GM21515 (cell line): ENCODE measurements at regions not wholly inside any gene's neighbourhood (a gene's known extent, or its start where the extent isn't known, plus 50 kb on each side); places are given as distances from the start of the nearest gene placed in this dataset.

Experiments
- ATAC-seq: cut with Tn5 transposase; IDR thresholded peaks from one replicate; pipeline ENCODE4 v1.9.1; 2021; ENCODE audit not compliant: unreplicated experiment

- ATAC-seq: no peak
Measured at GRCh38 chr11:127568891-127569290, 568.3 kb upstream of the KIRREL3 start.

DNA sequence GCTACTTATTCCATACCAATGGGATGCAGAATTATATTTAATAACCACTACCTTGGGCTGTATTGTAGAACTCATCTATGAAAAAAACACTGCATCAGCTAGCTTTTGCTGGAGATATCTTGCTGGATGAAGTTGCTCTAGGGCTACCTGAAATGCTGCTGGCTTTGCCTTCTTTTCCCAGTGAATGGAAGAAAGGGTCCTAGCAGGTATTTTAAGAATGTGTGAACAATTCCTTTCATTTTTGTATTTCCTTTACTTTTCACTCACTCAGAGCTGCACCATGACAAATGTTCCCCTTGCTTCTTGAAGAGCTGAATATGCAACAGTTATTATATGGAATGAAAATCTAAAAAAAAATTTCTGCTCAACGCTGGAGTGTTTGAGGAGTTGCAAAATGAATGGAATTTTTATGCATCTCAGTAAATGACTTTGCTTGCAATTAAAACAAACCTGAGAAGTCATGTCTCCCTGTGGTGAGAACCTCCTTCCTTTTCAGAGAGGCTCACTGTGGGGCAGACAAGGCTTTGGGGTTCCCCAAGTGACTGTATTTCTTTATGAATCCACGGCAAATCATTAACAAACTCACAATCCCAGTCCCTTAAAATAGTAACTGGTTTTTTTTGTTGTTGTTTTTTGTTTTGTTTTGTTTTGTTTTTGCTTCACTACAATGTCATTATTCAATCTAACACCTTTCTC lies 566.8 kb upstream of the KIRREL3 start:
- ATAC-seq: no peak

DNA sequence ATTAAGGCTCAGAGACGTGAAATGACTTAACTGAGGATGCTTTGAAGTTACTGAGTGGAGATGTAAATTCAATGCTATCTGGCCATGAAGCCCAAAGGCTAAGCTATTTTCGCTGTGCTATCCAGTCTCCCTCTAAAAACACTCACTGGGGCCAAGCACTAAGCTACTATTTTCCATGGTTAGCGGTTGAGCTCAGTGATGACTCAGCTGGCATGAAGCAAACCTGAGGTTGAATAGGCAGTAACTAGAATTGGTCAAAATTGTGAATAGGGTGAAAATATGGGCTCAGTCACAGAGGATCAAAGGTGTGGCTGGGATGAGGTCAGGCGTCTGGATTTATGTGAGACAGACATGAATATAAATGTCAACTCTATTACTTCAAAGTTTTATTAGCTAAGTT lies 564.2 kb upstream of the KIRREL3 start:
- ATAC-seq: no peak

GRCh38 chr11:127559978-127560377 lies 559.4 kb upstream of the KIRREL3 start:
- ATAC-seq: no peak

DNA sequence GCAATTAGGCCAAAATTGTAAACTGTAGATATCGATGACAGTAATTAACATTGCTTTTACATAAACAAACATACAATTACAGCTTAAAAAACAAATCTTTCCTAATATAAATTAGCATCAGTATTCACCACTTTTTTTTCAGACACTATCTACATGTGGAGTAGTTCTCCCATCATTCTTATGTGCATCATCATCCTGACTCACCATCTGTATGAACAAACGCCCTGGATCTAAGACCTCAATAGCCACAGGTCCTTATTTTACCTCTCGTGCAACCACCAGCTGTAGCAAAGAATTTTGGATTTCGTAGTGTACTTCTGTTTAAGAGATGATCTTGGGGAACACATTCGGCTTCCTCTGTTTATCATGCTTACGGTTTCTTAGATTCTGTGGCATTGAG lies 551.9 kb upstream of the KIRREL3 start:
- no peak for ATAC-seq

- ATAC-seq: no peak
Measured at GRCh38 chr11:127531167-127531566, 530.6 kb upstream of the KIRREL3 start.

DNA sequence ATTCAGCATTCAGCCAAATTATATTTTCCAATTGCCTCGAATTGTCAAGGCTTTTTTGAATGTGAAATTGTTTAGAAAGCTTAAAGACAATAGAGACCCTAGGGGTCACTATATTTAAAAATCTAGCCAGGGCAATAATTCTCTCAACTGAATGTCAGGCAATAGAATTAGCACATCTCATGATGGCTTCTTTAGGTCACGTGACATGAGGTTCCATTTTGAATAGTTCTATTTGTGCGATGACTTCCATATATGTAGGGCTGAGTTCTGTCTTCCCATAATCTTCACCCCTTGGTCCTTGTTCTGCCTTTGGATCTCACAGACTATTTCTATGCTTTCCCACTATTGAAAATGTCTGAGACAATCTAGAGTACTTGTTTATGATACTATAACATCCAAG lies 527.7 kb upstream of the KIRREL3 start:
- no peak for ATAC-seq

GRCh38 chr11:127524618-127525017 lies 524.0 kb upstream of the KIRREL3 start:
- ATAC-seq: no peak

DNA sequence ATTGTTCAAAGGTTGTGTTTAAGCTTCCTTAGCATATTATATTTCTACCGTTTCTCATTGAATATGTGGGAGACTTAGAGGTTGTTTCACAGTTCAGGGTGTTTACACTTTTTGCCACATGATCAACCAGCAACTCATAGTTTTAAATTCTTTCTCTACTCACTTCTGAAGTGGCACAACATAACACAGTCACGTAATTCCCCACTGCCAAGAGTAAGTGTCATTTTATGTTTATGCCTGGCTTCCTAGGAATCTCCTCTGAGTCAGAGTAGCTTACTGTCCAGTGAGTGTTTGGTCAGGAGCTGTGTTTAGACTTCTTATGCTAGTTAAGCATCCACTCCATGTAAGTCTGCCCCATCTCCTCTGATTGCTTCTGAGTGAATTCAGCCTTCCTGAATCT lies 520.8 kb upstream of the KIRREL3 start:
- ATAC-seq: no peak

DNA sequence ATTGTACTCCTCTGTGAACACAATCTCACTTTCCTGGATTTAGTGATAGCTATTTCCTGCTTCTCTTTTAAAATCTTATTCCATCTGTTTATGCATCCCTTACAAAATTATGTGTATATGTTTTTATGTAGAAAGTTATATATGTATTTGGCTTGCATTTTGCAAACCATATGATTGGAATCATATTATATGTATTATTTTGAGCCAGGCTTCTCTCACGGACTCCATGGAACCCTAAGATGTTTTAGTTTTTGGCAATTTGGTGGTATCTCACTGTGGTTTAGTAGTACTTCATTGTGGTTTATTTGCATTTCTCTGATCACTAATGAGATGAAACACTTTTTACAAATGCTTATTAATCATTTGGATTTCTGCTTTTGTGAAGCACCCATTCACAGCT lies 507.3 kb upstream of the KIRREL3 start:
- ATAC-seq: no peak

DNA sequence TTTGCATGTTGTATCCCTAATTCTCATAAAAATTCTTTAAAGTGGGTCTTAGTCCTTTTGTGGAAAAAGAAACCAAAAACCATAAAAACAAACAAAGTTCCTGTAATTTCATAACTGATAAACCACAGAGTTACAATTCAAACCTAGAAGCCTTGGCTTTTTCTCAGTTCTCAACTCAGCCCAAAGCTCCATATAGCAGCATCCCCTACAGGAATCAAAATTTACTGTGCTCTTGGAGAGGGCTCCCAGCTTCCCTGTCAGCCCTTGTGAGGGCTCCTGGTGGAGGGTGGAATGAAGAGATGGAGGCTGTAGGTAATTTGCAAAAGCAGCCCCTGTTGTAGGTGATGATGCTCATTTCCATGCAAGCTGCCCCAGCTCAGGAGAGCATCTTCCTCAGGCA lies 506.1 kb upstream of the KIRREL3 start:
- no peak for ATAC-seq

DNA sequence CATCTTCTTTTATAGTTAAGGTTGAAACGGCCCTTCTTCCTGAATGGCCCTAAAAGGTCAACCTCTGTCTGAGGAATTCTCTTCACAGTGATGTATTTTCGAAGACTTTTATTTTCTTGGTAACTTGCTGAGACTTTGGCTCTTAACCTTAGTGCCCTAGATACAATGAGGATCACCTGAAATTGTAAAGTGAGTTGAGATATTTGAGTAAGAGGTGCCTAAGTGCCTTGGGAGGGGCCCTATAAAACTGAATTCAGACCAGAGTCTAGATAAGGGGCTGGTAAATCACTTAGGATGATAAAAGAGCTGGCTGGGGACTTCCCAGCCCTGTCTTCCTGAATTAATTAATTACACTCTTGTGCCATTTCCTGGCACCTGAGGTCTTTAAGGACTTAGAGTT lies 505.6 kb upstream of the KIRREL3 start:
- no peak for ATAC-seq

DNA sequence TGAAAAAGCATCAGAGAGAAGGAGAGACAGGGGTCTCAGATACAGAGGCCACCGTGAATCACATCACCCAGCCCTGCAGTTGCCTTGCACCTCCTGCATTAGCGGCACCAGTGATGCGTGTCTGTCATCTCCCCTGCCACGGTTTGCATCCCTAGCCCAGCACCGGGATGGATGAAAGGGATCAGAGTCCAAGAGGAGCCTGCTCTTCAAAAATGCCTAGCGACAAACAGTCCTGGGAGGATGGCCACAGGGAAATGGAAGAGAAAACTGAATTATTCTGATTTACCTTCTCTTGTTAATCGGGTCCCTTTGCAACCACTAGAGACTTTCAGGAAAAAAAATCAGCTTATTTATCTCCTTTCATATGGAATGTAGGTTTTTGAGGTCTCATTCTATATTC lies 495.6 kb upstream of the KIRREL3 start:
- ATAC-seq: no peak

DNA sequence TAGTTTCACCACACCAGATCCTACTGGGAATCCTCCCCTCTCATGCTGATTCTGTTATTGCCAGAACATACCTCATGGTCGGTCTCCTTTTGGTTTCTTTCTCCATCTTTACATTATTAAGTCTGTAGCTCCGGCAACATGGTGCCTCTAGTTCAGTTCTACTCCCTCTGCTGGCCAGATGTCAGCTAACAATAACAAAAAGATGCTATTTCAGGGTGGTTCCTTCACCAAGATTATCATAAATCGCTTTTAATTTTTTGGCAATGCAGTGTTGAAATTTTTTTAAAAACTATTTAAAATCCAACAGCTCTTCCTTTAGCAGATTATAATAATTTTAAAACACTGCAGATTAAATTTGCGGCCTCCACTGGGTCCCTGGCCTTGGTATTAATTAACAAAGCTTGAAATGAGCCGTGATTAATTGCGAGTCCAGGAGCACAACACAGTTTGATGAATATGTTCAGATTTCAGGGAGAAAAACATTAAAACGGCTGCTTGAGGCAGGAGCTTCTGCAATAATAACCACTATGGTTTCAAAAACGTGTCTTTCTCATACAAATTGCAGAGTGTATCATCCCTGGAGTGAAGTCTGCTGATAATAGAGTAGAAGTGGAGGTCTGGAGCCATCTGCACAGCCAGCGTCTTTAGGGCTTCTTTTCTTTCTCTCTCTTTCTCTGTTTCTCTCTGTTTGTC lies 492.9 kb upstream of the KIRREL3 start:
- no peak for ATAC-seq

DNA sequence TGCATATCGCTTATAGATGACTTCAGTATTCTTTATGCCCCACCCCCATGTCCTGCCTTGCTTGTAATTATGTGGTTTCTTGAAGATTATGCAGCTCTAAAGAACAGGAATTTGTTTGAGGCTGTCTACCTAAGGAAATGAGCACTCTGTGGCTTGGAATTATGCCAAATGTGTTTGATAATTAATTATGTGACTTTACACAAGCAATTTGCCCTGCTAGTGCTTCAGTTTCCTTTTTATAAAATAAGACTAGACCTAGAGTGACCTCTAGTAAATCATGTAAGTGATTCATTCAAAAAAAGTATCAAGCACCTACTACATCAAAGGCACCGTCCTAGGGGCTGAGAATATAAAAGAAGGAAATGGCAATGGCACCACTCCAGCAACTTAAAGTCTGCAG lies 491.5 kb upstream of the KIRREL3 start:
- no peak for ATAC-seq

GRCh38 chr11:127491589-127491988 lies 491.0 kb upstream of the KIRREL3 start:
- ATAC-seq: no peak

GRCh38 chr11:127490896-127491295 lies 490.3 kb upstream of the KIRREL3 start:
- no peak for ATAC-seq

DNA sequence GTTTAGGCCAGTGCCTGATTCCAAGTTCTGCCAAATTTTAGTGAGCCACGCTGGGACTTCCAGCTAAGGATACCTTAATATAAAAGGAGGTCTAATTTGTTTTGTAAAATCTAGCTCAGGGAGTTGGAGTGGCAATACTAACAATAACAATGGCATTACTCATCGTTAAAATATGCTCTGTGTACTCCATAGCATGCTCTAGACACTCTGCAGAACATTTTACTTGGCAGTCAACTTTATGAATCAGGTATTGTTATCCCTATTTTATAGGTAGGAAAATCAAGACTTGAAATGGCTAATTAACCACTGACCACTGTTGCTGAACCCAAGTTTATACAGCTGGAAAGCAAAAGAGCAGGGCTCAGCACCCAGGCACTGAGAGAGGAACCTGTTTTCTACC lies 485.0 kb upstream of the KIRREL3 start:
- ATAC-seq: no peak

DNA sequence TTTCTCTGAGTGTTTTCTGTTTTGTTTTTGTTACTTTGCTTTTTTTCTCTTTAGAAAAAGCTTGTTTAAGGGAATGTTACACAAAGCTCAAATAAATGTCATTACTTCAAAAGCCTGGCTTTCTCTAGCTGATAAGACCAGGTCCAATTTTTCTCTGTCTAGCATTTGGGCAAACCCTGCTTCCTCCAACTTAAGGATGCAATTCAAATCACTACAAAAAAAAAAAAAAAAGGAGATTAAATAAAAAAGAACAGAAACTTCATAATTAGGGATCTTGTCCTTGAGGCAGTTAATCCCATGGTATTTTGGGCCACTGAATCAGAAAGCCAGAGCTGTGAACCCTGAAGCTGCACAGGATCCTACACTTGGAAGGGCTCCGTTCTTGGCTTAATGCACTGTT lies 480.8 kb upstream of the KIRREL3 start:
- ATAC-seq: no peak

DNA sequence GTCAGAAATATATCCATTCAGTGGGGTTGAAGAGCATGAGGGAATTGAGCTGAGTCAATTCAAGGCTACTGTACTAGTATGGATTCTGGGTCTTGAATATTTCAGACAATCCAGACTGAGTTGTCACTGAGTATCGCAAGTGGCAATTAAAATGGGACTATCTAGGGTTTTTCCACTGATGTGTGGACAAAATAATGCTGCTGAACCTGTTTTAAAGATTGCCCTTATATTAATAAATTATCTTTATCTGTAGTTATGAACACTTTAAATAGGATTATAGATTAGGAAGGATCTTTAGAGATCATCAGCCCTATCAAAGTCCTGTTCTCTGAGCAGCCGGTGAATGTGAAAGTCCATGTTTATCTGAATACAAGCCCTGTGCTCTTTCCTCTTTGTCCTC lies 478.3 kb upstream of the KIRREL3 start:
- ATAC-seq: no peak

DNA sequence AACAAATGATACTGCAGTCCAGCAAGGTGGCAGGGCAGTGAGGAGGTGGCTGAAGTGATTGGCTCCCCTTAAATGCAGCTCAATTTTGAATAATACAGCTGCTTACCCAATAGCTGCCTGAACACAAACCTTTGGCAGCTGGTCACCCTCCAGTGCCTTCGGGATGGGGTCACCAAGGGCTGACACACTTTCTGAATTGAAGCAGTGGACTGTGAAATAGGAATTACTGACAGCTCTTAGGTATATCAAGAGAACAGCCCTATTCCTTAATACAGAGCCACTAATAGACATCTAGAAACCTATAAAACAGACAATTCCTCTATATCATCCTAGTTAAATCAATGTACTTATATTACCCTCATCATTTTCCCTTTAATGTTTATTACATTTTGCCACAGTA lies 474.2 kb upstream of the KIRREL3 start:
- ATAC-seq: no peak

DNA sequence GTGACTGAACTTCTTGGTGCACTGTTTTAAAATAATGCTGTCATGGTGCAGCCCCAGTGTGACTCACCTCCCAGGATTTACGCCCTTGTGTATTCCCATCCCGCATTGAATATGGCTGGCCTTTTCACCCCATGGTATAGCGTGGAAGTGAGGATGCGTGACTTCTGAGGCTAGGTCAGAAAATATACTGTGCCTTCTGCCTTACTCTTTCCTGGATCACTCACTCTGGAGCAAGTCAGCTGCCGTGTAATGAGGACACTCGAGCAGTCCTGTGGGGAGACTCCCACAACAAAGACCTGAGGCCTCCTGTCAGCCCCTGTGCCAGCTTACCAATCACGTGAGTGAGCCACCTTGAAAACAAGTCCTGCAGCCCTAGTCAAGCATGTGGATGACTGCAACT lies 471.9 kb upstream of the KIRREL3 start:
- no peak for ATAC-seq

DNA sequence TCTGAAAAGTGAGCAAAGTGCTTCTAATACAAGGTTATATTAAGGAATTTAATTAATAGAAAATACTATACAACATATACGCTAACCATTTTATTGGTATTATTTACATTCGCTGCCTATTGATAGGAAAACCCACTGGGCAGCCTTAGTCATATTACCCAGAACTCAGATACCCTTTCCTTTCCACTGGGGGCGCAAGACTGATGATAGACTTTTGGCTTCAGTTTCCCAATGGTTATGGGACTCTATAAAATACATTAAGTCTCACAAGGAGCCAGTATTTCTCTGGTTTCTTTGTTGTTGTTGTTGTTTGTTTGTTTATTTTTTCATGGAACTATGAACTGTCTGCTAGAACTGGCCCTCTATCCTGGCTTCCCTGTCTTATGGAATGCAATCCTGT lies 471.1 kb upstream of the KIRREL3 start:
- ATAC-seq: no peak
